Thyroid gland (tissue), 4 donors: ENCODE measurements at regions not wholly inside any gene's neighbourhood (a gene's known extent, or its start where the extent isn't known, plus 50 kb on each side); places are given as distances from the start of the nearest gene placed in this dataset.
"Not testable (repeated sequence)": the region's sequence is repeated elsewhere in the genome, so short reads cannot be mapped to it uniquely, and the experiment has no call there.

ENCODE experiments used
- DNase-seq, 2 donors: peaks; one replicate each; pipeline ENCODE4 v3.0.0-alpha.2; 2019
- H3K27ac ChIP-seq, 3 donors: fragments of 200-600 bp; sonication (generic); 1 replicate in 2 of 3; 2 replicates in 1 of 3; pipeline ENCODE4 v1.5.1; 2016 to 2019; ENCODE audit warnings: mild to moderate bottlenecking in 1 of 3, moderate library complexity in 1 of 3
- H3K27me3 ChIP-seq: fragments of 200-600 bp; sonication (generic); one replicate; pipeline ENCODE4 v1.5.1; 2019
- H3K36me3 ChIP-seq, 2 donors: fragments of 200-600 bp; sonication (generic); one replicate each; pipeline ENCODE4 v1.5.1; 2016 to 2019
- H3K4me1 ChIP-seq, 2 donors: fragments of 200-600 bp; sonication (generic); one replicate each; pipeline ENCODE4 v1.5.1; 2017 to 2019
- H3K4me3 ChIP-seq, 3 donors: fragments of 200-600 bp; sonication (generic); replicated peaks in 1 of 3; 1 replicate in 2 of 3; 2 replicates in 1 of 3; pipeline ENCODE4 v1.5.1; 2016; ENCODE audit warnings: mild to moderate bottlenecking in 1 of 3
- H3K9me3 ChIP-seq: fragments of 200-600 bp; sonication (generic); one replicate; pipeline ENCODE4 v1.5.1; 2017
- CTCF ChIP-seq, 6 experiments: fragments of 200-600 bp in 3 of 6; fragments of 450-650 bp in 3 of 6; sonication (generic) in 3 of 6; IDR thresholded peaks; one replicate each; pipeline ENCODE4 v1.5.1; 2016 to 2019; ENCODE audit warnings: antibody characterized with exemption in 6 of 6, mild to moderate bottlenecking in 2 of 6, inconsistent platforms in 1 of 6, moderate library complexity in 1 of 6
- POLR2A ChIP-seq, 2 donors: fragments of 450-650 bp; IDR thresholded peaks; one replicate each; pipeline ENCODE4 v1.6.1; 2017; ENCODE audit warnings: antibody characterized with exemption in 2 of 2, mild to moderate bottlenecking in 2 of 2, moderate library complexity in 1 of 2
- WGBS, 2 donors: methylation state at CpG; one replicate each; pipeline ENCODE4 v1.1.5; 2017; 5-methylcytosine and 5-hydroxymethylcytosine counted together
- intact Hi-C: fragments of 100-400 bp; cut with DNase I; formaldehyde crosslinking; loops from one replicate; pipeline ENCODE4 v1.15.1; 2023

GRCh38 chr20:53888510-53888909 lies 181.9 kb downstream of the BCAS1 start:
- intact Hi-C loops, result no loop called here
- Histone ChIP-seq H3K36me3 (no peaks in the 10 kb centered on the region), H3K27me3 (no peaks in the 10 kb centered on the region), H3K4me1 (no peaks in the 10 kb centered on the region), H3K9me3 (no peaks in the 10 kb centered on the region), H3K27ac (no peak overlapping the region), H3K4me3 (no peak overlapping the region)
- no peak for DNase-seq
- WGBS, 2 donors, result 71 to 78% methylated on average over 4 of the region's 4 CpGs
- TF ChIP-seq POLR2A (IDR thresholded peaks at IDR 0.05), result no peak

GRCh38 chr20:53887973-53888372 lies 182.4 kb downstream of the BCAS1 start:
- no peaks in the 10 kb centered on the region for H3K4me1 ChIP-seq
- H3K9me3 ChIP-seq, result no peaks in the 10 kb centered on the region
- TF ChIP-seq POLR2A (IDR thresholded peaks at IDR 0.05), result no peak
- TF ChIP-seq CTCF (IDR thresholded peaks at IDR 0.05), result no peak
- no peak overlapping the region for H3K27ac ChIP-seq
- 92 to 99% methylated on average over 10 of the region's 10 CpGs for WGBS, 2 donors
- no peak overlapping the region for H3K4me3 ChIP-seq
- no peaks in the 10 kb centered on the region for H3K36me3 ChIP-seq
- intact Hi-C loops, result no loop called here
- H3K27me3 ChIP-seq, result no peaks in the 10 kb centered on the region
- no peak for DNase-seq

GRCh38 chr20:53884859-53885541 lies 185.4 kb downstream of the BCAS1 start:
- Histone ChIP-seq H3K36me3 (no peaks in the 10 kb centered on the region), H3K27me3 (no peaks in the 10 kb centered on the region), H3K4me3 (no peak overlapping the region), H3K4me1 (no peaks in the 10 kb centered on the region), H3K27ac (no peak overlapping the region), H3K9me3 (no peaks in the 10 kb centered on the region)
- WGBS, 2 donors, result 84 to 93% methylated on average over 10 of the region's 10 CpGs
- TF ChIP-seq POLR2A (IDR thresholded peaks at IDR 0.05) (no peak), CTCF (IDR thresholded peaks at IDR 0.05) (no peak)
- no peak for DNase-seq
- intact Hi-C loops, result no loop called here

GRCh38 chr20:53883098-53883911 lies 187.1 kb downstream of the BCAS1 start:
- Histone ChIP-seq H3K4me3 (no peak overlapping the region), H3K36me3 (no peaks in the 10 kb centered on the region), H3K4me1 (no peaks in the 10 kb centered on the region), H3K27ac (no peak overlapping the region), H3K9me3 (no peaks in the 10 kb centered on the region), H3K27me3 (no peaks in the 10 kb centered on the region)
- 93 to 95% methylated on average over 5 of the region's 5 CpGs for WGBS, 2 donors
- TF ChIP-seq POLR2A (IDR thresholded peaks at IDR 0.05) (no peak), CTCF (IDR thresholded peaks at IDR 0.05) (no peak)
- no peak for DNase-seq
- intact Hi-C loops, result no loop called here

- intact Hi-C loops, result not testable (repeated sequence)
These were observed 187.9 kb downstream of the BCAS1 start for GRCh38 chr20:53882438-53882986.

GRCh38 chr20:53881362-53881761 lies 189.0 kb downstream of the BCAS1 start:
- Histone ChIP-seq H3K27ac (no peak overlapping the region), H3K36me3 (no peaks in the 10 kb centered on the region), H3K4me3 (no peak overlapping the region), H3K27me3 (no peaks in the 10 kb centered on the region), H3K9me3 (no peaks in the 10 kb centered on the region), H3K4me1 (no peaks in the 10 kb centered on the region)
- whole genome bisulfite sequencing, 2 donors, result 93% methylated on average over 3 of the region's 3 CpGs
- intact Hi-C loops, result no loop called here
- DNase-seq, result no peak
- TF ChIP-seq POLR2A (IDR thresholded peaks at IDR 0.05), result no peak
- no peak for TF ChIP-seq CTCF (IDR thresholded peaks at IDR 0.05)

More at GRCh38 chr20:53882438-53882986, 187.9 kb downstream of the BCAS1 start:
- not testable (repeated sequence) for H3K27me3 ChIP-seq, H3K27ac ChIP-seq, H3K9me3 ChIP-seq, H3K36me3 ChIP-seq, DNase-seq, H3K4me1 ChIP-seq, H3K4me3 ChIP-seq
- WGBS, 2 donors, result 92 to 95% methylated on average over 5 of the region's 5 CpGs
